ENCODE measurements at regions not wholly inside any gene's neighbourhood (a gene's known extent, or its start where the extent isn't known, plus 50 kb on each side); places are given as distances from the start of the nearest gene placed in this dataset.

DNA sequence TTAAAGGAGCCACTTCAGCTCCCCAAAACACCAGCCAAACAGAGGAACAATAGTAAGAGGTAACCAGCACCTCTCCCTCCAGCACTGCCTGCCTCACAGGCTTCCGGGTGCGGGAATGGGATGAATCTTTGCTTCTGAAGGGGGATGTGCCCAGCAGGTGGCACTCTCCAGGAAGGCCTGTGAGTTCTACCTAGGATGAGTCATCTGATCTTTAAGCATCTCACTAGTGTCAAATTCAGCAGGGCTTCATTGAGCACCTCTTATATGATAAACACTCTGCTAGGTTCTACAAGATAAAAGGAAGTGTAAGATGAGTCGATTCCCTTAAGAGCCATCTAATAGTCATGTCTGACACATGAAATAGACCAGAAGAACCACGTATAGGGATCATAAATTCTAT lies 237.4 kb upstream of the UMPS start:
- H3K9me3 ChIP-seq, result no peaks in the 10 kb centered on the region
- no peak overlapping the region for H3K4me3 ChIP-seq
- no peak for ATAC-seq (ENCODE audit: insufficient number of reproducible peaks, low FRiP score, low read depth)
- H3K27me3 ChIP-seq (replicated peaks; ENCODE audit: insufficient read depth), result no peaks in the 10 kb centered on the region
- H3K27ac ChIP-seq, result no peak overlapping the region
- H3K4me1 ChIP-seq (ENCODE audit: control insufficient read depth in 1 of 2, low read depth in 2 of 2), result peaks cover 0 to 19% of the 10 kb centered on the region in 2 donors
- no peak for DNase-seq (ENCODE audit: low spot score)
- TF ChIP-seq, protein P1, sequence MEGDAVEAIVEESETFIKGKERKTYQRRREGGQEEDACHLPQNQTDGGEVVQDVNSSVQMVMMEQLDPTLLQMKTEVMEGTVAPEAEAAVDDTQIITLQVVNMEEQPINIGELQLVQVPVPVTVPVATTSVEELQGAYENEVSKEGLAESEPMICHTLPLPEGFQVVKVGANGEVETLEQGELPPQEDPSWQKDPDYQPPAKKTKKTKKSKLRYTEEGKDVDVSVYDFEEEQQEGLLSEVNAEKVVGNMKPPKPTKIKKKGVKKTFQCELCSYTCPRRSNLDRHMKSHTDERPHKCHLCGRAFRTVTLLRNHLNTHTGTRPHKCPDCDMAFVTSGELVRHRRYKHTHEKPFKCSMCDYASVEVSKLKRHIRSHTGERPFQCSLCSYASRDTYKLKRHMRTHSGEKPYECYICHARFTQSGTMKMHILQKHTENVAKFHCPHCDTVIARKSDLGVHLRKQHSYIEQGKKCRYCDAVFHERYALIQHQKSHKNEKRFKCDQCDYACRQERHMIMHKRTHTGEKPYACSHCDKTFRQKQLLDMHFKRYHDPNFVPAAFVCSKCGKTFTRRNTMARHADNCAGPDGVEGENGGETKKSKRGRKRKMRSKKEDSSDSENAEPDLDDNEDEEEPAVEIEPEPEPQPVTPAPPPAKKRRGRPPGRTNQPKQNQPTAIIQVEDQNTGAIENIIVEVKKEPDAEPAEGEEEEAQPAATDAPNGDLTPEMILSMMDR (IDR thresholded peaks at IDR 0.05), result peak; percentile 21
- peaks cover 44% of the 10 kb centered on the region for H3K36me3 ChIP-seq

DNA sequence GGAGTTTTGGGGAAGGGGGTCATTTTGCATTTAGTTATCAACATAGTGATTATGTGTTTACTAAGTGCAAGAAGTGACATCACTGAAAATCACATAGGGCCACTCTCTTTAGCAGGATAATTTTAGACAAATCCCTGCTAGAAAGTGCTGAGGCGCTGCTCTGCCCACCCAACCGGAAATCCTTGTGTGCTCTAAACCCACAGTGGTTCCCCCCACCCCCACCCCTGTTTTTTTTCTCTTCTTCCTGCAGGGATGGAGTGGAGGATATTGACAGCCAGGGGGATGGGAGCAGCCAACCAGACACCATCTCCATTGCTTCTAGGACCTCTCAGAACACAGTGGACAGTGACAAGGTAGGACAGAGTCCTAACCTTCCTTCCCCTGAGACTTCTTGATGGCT lies 234.2 kb upstream of the UMPS start:
- peaks cover 27% of the 10 kb centered on the region for H3K36me3 ChIP-seq
- no peak for ATAC-seq (ENCODE audit: insufficient number of reproducible peaks, low FRiP score, low read depth)
- H3K9me3 ChIP-seq, result no peaks in the 10 kb centered on the region
- DNase-seq (ENCODE audit: low spot score), result no peak
- H3K27me3 ChIP-seq (replicated peaks; ENCODE audit: insufficient read depth), result no peaks in the 10 kb centered on the region
- peaks cover 0 to 19% of the 10 kb centered on the region in 2 donors for H3K4me1 ChIP-seq (ENCODE audit: control insufficient read depth in 1 of 2, low read depth in 2 of 2)
- TF ChIP-seq, protein P1 (IDR thresholded peaks at IDR 0.05), result no peak
- no peak overlapping the region for H3K4me3 ChIP-seq
- peak overlapping the region in 1 of 2 donors; percentile 27 for H3K27ac ChIP-seq

DNA sequence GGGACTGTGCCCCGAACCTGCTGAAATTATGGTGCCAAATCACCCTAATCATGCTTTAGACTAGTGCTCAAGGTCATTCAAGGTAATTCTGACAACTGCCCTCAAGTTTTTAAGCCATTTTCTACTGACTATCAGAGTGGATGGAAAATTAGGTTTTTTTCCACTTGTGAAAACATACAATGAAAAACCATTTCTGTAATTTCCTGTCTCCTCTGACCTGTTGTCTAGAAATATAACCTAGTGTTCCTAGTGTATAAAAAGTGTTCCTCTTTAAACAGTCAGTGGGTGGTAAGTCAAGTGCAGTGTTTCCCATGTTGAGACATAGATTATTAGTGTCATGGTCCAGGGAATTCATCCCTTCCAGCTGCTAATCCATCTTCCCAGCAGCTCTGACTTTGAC lies 232.8 kb upstream of the UMPS start:
- H3K4me1 ChIP-seq (ENCODE audit: control insufficient read depth in 1 of 2, low read depth in 2 of 2), result peaks cover 0 to 32% of the 10 kb centered on the region in 2 donors
- H3K36me3 ChIP-seq, result peaks cover 21% of the 10 kb centered on the region
- H3K27ac ChIP-seq, result peak overlapping the region in 1 of 2 donors; percentile 27
- ATAC-seq (ENCODE audit: insufficient number of reproducible peaks, low FRiP score, low read depth) (no peak), DNase-seq (ENCODE audit: low spot score) (no peak)
- H3K9me3 ChIP-seq, result no peaks in the 10 kb centered on the region
- TF ChIP-seq, protein P1 (IDR thresholded peaks at IDR 0.05), result no peak
- H3K4me3 ChIP-seq, result no peak overlapping the region
- H3K27me3 ChIP-seq (replicated peaks; ENCODE audit: insufficient read depth), result no peaks in the 10 kb centered on the region

DNA sequence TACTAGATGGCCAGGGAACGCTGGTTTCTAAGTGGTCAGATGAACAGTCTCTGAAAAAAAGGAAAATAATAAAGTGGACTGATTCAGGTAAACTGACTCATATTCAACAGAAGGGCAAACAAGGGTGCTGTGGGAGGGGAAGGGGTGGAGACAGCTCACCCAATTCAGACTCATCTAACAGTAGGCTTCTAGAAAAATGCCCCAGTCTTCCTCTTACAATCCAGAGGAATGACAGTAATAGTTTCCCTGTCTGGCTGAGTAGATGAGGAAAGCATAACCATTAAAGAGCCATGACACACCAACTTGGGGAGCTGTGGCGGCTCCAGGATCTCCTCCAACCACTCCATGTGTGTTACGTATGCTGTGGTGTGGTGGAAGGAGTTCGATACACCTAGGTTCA lies 231.4 kb upstream of the UMPS start:
- Histone ChIP-seq H3K9me3 (no peaks in the 10 kb centered on the region), H3K27ac (no peak overlapping the region), H3K4me1 (ENCODE audit: control insufficient read depth in 1 of 2, low read depth in 2 of 2) (peaks cover 5 to 46% of the 10 kb centered on the region in 2 donors), H3K36me3 (peaks cover 21% of the 10 kb centered on the region), H3K27me3 (replicated peaks; ENCODE audit: insufficient read depth) (no peaks in the 10 kb centered on the region), H3K4me3 (no peak overlapping the region)
- TF ChIP-seq, protein P1 (IDR thresholded peaks at IDR 0.05), result no peak
- ATAC-seq (ENCODE audit: insufficient number of reproducible peaks, low FRiP score, low read depth) (no peak), DNase-seq (ENCODE audit: low spot score) (no peak)

DNA sequence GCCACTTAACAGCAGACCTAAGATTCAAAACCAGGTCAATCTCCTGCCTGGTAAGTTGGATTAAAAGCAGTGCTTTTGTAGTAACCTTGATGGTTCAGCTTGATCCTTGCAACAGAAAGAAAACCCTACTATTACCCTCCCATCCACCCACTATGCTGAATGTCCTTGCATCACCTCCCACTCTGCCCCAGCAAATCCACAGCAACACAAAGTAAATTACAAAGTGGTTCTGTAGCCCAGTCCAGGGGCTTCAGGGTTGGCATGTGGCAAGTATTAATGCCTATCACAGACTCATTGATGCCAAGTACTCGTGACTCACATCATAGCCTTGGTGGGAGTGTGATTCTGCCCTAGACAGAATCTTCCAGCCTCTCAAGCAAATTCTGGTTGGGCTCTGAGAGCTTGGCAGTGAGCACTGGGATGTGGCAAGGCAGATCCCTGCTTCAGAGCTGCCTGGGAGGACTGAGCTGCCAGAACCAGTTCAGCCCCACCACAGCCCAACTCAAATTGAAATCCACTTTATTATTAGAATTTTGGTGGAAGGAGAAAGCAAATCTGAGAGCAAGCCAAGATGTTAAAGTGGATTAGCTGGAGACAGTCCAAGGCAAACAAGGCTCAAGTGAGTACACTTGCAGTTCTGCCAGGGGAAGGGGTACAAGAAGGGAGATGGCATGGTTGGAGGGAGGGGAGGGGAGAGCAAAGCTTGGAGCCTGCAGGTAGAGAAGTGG lies 225.8 kb upstream of the UMPS start:
- peak; percentile 85 for ATAC-seq (ENCODE audit: insufficient number of reproducible peaks, low FRiP score, low read depth)

More for the DNA sequence above, 225.8 kb upstream of the UMPS start:
- Histone ChIP-seq H3K27ac (peak overlapping the region; percentile 42 to 56), H3K27me3 (replicated peaks; ENCODE audit: insufficient read depth) (no peaks in the 10 kb centered on the region), H3K9me3 (no peaks in the 10 kb centered on the region), H3K4me3 (no peak overlapping the region), H3K4me1 (ENCODE audit: control insufficient read depth in 1 of 2, low read depth in 2 of 2) (peaks cover 10 to 41% of the 10 kb centered on the region in 2 donors), H3K36me3 (peaks cover 14% of the 10 kb centered on the region)
- TF ChIP-seq, protein P1 (IDR thresholded peaks at IDR 0.05), result no peak
- peak; percentile 28 for DNase-seq (ENCODE audit: low spot score)
